Kidney capillary endothelial cell (primary cell): ENCODE measurements at regions not wholly inside any gene's neighbourhood (a gene's known extent, or its start where the extent isn't known, plus 50 kb on each side); places are given as distances from the start of the nearest gene placed in this dataset.
"Not testable (repeated sequence)": the region's sequence is repeated elsewhere in the genome, so short reads cannot be mapped to it uniquely, and the experiment has no call there.

Experiments
- DNase-seq: peaks from one replicate; pipeline ENCODE4 v3.0.0-alpha.2; 2018; ENCODE audit warnings: low spot score

DNA sequence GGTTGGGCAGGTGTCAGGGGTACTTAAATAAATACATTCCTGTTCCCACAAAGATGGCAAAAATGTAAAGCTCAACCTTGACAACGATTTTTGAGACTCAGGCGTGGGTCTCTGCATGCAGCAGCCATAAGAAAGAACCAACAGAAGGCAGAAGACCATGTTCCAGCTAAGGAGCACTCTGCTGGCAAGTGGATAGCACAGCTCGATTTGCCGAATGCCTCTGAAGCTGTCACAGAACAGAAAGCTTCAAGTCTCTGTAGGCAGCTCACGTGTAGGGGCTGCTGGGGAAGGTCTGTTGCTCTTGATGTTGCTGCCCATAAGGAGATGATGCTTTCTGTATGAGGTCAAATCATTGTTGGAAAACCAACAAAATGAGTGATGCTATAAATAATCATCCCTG lies 119.6 kb upstream of the GRIN3A start:
- no peak for DNase-seq

DNA sequence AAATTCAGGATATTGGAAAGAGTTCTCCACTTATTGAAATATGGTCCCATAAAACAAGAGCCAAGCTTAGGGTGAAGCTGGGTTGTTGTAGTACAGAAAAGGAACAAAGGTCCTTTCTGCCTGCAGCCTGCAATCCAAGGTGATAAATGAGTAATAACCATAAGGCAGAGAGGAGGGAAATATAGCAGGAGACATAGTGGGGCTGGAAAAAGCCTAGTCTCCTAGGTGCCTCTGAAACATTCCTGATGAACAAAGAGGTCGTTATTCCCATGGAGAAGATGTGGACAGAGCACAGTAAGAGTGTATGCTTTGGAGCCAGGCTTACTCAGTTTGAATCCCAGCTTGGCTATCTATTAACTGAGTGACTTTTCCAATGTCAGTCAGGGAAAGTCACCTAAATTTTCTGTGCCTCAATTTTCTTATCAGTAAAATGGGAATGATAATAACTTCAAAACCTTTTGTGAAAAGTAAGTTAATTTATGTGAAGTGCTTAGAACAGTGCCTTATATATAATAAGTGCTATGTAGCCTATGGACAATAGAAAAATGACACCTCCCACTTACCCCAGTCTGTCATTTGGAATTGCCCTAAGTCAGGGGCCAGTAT lies 110.8 kb upstream of the GRIN3A start:
- no peak for DNase-seq

DNA sequence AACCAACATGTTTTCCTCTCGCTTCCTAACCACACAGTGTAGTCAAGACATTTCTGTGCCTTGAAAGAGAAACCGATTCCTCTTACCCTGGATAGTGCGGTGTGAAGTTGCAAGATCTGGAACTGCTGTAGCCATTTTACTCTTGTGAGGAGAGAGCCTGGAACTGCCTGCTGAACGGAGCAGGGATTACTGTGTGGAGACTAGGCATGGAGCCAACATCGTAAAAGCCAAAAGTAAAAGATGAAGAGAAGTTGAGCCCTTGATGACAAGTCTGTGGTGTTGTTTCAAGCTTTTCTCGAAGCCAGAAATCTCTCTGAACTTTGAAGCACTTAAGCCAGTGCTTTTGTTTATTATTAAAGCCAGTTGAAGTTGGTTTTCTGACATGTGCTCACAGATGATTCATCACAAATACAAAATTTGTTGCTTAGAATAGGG lies 110.1 kb upstream of the GRIN3A start:
- no peak for DNase-seq

DNA sequence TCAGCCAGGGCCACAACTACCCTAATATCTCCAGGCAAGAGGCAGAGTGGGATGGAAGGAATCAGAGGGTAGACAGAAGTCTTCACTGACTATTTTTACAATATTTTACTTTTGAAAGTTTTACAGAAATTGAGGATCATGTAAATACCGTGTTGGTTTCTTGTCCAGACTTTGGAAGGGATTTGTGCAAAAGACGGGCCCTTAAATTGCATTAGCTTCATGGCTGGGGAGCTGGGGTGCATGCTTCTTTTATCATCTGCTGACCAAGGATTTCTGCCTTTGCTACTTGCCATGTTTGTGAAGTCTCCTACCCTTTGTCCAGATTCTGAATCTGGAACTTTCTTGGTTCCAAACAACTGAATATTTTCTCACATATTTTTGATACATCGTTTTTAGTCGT lies 107.7 kb upstream of the GRIN3A start:
- DNase-seq, result no peak

DNA sequence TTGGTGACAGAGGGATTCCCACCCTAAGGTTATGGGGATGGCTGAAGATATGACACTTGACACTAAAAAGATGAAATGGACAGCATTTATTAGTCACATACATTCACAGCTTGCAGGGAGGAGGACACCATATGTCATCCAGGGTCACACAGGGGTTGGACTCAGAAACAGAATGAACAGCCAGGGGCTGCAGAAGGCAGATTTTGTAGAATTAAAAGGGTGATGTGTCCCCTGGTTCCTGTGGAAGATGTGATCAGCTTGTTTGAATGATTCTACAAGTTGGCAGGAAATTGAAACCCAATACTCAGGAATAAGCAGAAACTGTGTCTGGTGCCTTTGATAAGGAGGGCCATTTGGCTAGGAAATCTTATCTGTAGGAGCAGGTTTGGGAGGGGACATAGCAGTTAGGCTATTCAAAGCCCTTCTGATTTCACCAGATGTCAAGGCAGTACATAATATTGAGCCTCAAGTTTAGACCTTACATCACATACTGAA lies 102.3 kb upstream of the GRIN3A start:
- no peak for DNase-seq

DNA sequence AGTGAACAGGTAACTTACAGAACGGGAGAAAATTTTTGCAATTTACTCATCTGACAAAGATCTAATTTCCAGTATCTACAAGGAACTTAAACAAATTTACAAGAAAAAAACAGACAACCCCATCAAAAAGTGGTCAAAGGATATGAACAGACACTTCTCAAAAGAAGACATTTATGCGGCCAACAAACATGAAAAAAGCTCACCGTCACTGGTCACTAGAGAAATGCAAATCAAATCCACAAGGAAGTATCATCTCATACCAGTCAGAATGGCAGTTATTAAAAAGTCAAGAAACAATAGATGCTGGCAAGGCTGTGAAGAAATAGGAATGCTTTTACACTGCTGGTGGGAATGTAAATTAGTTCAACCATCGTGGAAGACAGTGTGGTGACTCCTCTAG lies 100.5 kb upstream of the GRIN3A start:
- not testable (repeated sequence) for DNase-seq

DNA sequence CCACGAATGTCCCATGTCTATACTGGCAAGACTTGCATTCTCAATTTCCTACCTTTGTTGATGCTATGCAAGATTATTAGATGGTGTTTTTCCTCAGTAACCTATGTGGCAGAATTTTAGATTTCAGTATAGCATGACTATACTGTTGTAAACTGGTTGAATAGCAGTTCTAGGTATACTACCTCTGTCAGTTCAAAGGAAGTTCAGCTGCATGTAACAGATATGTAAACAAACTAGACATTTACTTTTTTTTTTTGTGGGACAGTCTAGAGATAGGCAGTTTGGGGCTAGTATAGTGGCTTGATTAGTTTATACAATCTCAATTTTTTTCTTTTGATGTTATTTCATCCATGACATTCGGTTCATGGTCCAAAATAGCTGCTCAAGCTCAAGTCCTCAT lies 97.6 kb upstream of the GRIN3A start:
- no peak for DNase-seq

DNA sequence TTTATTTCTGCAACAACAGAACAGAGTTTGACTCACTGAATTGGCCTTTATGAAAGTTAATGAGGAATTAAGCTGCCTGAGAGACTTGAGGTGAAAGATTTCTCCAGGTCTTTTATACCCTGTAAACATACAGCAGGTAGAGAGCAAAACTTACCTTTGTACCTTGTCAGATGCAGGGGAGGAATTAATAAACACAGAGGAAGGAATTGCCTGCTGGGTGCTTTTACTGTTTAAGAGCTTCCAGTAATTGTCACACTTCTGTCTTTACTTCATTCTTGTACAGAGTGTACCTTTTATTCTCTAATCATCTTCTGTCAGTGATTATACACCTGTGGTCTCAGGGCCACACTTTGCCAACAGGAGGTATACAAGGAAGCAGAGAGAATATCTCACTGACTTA lies 94.0 kb upstream of the GRIN3A start:
- no peak for DNase-seq

DNA sequence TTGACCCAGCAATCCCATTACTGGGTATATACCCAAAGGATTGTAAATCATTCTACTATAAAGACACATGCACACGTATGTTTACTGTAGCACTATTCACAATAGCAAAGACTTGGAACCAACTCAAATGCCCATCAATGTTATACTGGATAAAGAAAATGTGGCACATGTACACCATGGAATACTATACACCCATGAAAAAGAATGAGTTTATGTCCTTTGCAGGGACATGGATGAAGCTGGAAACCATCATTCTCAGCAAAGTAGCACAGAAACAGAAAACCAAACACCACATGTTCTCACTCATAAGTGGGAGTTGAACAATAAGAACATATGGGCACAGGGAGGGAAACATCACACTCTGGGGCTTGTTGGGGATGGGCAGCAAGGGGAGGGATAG lies 83.0 kb upstream of the GRIN3A start:
- not testable (repeated sequence) for DNase-seq

DNA sequence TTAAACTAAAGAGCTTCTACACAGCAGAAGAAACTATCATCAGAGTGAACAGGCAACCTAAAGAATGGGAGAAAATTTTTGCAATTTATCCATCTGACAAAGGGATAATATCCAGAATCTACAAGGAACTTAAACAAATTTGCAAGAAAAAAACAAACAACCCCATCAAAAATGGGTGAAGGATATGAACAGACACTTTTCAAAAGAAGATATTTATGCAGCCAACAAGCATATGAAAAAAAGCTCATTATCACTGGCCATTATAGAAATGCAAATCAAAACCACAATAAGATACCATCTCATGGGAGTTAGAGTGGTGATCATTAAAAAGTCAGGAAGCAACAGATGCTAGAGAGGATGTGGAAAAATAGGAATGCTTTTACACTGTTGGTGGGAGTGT lies 82.5 kb upstream of the GRIN3A start:
- not testable (repeated sequence) for DNase-seq

DNA sequence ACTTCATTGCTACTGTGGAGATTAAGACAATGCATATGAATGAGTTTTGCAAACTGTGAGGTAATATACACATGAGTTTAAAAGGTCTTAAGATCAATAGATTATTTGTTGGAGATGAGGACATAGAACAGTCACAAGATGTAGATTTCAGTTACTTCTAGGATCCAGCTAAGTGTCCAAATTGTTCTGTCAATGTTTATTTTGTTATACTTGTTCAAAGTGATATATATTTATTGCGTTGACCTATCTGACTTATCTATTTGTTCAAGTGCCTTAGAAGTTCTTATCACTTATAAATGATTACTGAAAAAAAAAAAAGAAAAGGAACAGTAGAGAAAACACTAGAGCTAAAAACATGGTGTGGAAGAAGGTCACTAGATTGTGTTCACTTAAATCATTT lies 75.6 kb upstream of the GRIN3A start:
- no peak for DNase-seq

DNA sequence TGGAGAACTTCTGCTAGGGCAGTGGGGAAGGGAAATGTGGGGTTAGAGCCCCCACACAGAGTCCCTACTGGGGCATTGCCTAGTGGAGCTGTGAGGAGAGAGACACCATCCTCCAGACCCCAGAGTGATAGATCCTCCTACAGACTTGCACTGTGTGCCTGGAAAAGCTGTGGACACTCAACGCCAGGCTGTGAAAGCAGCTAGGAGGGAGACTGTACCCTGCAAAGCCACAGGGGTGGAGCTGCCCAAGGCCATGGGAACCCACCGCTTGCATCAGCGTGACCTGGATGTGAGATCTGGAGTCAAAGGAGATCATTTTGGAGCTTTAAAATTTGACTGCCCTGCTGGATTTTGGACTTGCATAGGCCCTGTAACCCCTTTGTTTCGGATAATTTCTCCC lies 69.4 kb upstream of the GRIN3A start:
- DNase-seq, result not testable (repeated sequence)

DNA sequence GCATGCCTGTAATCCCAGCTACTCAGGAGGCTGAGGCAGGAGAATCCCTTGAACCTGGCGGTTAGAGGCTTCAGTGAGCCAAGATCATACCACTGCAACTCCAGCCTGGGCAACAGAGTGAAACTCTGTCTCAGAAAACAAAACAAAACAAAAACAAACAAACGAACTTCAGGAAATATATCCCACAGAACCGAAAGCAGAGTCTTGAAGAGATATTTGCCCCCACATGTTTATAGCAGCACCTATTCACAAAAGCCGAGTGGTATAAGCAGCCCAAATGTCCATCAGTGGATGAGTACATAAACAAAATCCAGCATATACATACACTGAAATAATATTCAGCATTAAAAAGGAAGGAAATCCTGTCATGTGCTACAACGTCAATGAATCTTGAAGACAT lies 57.6 kb upstream of the GRIN3A start:
- DNase-seq, result no peak

DNA sequence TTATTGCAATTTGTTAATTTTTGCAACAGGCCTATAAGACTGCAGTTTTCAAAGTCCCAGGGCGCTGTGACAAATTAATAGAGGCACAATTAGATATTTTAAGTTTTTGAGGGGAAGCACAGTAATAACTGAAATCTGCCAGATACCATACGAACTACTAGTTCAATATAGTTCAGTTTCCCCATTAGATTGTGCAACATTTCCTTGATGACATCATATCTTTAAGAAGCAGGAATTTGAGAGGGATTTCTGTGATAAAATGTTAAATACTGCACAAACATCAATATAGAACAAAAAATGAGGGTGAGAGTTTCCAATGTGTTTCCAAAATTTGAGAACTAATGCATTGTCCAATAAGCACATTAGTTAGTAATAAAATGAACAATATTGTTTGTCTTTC lies 56.7 kb upstream of the GRIN3A start:
- no peak for DNase-seq

DNA sequence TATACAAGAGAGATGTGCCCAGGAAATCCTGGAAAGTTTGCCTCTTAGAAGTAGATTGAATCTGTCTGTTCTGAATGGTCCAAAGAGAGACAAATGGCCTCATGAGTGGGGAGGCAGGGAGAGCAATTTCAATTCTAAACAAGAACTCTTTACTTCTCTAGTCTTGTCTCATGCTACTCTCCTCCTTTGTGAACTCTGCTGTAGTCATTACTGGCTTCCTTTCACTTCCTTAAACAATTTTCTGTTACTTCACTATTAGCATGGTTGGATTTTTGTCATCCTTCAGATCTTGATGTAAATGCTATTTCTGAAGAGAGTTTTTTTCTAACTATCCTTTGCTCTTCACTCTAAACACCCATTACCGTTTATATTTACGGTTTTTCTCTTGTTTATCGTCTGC lies 54.0 kb upstream of the GRIN3A start:
- DNase-seq, result no peak

DNA sequence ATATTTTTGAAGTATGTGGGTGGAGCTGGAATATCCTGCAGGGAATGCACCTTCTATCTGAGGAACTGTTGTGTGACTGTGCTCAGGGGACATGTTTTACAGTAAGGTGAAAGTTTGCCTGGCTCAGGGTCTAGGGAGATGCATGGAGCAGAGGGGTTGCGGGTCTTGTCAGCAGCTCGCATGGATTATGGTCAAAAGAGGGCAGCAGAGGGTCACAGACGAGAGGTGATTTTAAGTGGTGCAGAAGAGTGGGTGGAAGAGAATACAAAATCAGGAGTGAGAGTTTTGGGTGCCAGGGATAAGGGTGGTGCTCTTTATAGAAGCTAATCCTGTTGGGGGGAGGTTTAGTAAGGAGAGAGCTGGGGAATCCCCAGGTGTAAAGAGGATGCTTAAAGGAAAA lies 53.5 kb upstream of the GRIN3A start:
- DNase-seq, result peak; percentile 4

DNA sequence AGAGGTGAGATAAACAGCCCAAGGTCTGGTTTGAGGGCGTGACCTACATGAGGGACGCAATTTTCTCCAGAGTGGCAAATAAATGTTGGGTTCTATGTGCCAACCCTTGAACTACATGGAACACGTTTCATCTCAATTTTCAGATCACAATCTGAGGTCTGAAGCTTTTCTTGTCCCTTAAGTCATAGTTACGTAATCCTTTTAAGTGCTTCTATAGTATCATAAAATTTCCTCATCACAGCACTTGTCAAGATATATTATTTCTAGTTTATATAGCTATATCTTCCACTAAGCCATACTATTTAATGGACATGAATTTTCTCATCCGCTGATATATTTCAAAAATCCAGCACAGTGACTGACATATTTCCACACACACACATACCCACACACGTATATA lies 53.1 kb upstream of the GRIN3A start:
- DNase-seq, result no peak
